Keratinocyte (primary cell): ENCODE measurements at regions not wholly inside any gene's neighbourhood (a gene's known extent, or its start where the extent isn't known, plus 50 kb on each side); places are given as distances from the start of the nearest gene placed in this dataset.

Experiments used
- CTCF ChIP-seq, 3 experiments: IDR thresholded peaks in 1 of 3; conservative IDR thresholded peaks in 1 of 3; optimal IDR thresholded peaks in 1 of 3; 2 replicates in 2 of 3; 3 replicates in 1 of 3; pipeline versions ENCODE3 to v1.5.1; 2011; ENCODE audit warnings: low read length in 3 of 3, mild to moderate bottlenecking in 3 of 3, moderate library complexity in 2 of 3, control low read depth in 1 of 3, inconsistent platforms in 1 of 3; ENCODE audit not compliant: insufficient read depth in 2 of 3; ENCODE audit errors: extremely low read depth in 1 of 3
- EZH2 ChIP-seq: IDR thresholded peaks from one replicate; pipeline ENCODE4 v1.6.1; 2012; ENCODE audit warnings: inconsistent platforms, mild to moderate bottlenecking, low read length, moderate library complexity

GRCh38 chr1:23610677-23611076 is 51.4 kb upstream of the ID3 start:
- TF ChIP-seq CTCF (optimal IDR thresholded peaks at IDR 0.05 in 1 of 3, IDR thresholded peaks at IDR 0.05 in 1 of 3, conservative IDR thresholded peaks at IDR 0.05 in 1 of 3; ENCODE audit: extremely low read depth in 1 of 3, insufficient read depth in 2 of 3, low read length in 3 of 3), result no peak
- no peak for TF ChIP-seq EZH2
